ENCODE measurements at regions not wholly inside any gene's neighbourhood (a gene's known extent, or its start where the extent isn't known, plus 50 kb on each side); places are given as distances from the start of the nearest gene placed in this dataset.

DNA sequence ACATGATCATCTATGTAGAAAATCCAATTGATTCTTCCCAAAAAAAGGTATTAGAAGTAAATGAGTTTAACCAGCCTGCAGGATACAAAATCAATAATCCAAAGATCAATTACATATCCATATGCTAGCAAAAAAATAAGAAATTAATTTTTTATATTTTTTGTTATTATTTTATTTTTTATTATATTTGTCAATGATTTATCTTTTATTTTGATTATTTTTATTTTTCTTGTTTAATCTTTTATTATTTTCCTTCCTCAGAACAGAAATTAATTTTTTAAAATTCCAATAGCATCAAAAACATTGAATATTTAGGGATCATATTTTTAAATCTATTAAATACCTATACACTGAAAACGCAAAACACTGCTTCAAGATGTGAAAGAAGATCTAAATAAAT lies 331.2 kb downstream of the PLPP3 start:
- no peak for TF ChIP-seq POLR2A (IDR thresholded peaks at IDR 0.05; ENCODE audit: low read depth, low read length)
- TF ChIP-seq EGR1 (IDR thresholded peaks at IDR 0.05; ENCODE audit: borderline replicate concordance in 1 of 2, low read depth in 2 of 2, low read length in 2 of 2): no peak
- no peak for TF ChIP-seq ELK1 (IDR thresholded peaks at IDR 0.05; ENCODE audit: low read depth, low read length)
- TF ChIP-seq SIN3A (IDR thresholded peaks at IDR 0.05; ENCODE audit: low read depth, low read length): no peak
- TF ChIP-seq RCOR1 (conservative IDR thresholded peaks at IDR 0.05; ENCODE audit: low read depth, low read length): no peak
- TF ChIP-seq USF2 (IDR thresholded peaks at IDR 0.05; ENCODE audit: borderline replicate concordance, low read depth, low read length): no peak
- TF ChIP-seq SUZ12 (IDR thresholded peaks at IDR 0.05; ENCODE audit: unreplicated experiment): no peak
- TF ChIP-seq YY1 (IDR thresholded peaks at IDR 0.05; ENCODE audit: low read depth, low read length): no peak
